ENCODE measurements at regions not wholly inside any gene's neighbourhood (a gene's known extent, or its start where the extent isn't known, plus 50 kb on each side); places are given as distances from the start of the nearest gene placed in this dataset.
"Not testable (repeated sequence)": the region's sequence is repeated elsewhere in the genome, so short reads cannot be mapped to it uniquely, and the experiment has no call there.

DNA sequence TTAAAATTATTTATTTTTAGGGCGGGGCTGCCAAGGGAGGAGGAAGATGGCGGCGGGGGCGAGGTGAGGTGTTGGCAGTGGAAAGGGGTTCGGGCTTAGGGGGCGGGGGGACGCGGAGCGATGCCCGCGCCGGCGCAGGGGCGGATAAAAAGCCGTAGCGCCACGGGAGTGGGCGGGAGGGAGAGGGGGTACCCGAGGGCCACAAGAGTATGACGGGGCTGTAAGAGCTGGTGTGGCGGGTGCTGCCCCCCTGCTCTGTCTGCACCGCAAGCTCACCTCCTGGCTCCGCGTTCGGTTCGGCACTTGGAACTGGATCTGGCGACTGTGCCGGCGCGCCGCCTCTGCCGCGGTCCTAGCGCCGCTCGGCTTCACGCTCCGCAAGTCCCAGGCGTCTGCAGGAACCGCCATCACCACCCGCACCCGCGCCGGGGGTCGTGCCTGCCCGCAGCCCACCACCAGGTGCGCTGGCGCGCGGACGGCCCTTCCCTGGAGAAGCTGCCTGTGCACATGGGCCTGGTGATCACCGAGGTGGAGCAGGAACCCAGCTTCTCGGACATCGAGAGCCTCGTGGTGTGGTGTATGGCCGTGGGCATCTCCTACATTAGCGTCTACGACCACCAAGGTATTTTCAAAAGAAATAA lies 265.2 kb upstream of the SGCG start:
- peak overlapping the region; percentile 38 to 86 (median 66) for H3K4me3 ChIP-seq (ENCODE audit: control insufficient read depth in 1 of 7, extremely low read depth in 1 of 7, insufficient read depth in 4 of 7, low read depth in 2 of 7, low read length in 6 of 7)
- WGBS (ENCODE audit: insufficient coverage): 0% methylated on average over 51 of the region's 58 CpGs
- H3K4me1 ChIP-seq (ENCODE audit: control extremely low read depth in 1 of 4, control insufficient read depth in 4 of 4, insufficient read depth in 4 of 4, low read length in 3 of 4): peaks cover 0 to 10% (median 4%) of the 10 kb centered on the region in 4 experiments
- peaks cover 0 to 2% (median 0%) of the 10 kb centered on the region in 5 experiments for H3K27me3 ChIP-seq (replicated peaks in 2 of 5; ENCODE audit: control insufficient read depth in 4 of 5, insufficient read depth in 5 of 5, low read length in 4 of 5)
- ChIA-PET POLR2A (no interaction called here), CTCF (no interaction called here)
- H3K36me3 ChIP-seq (ENCODE audit: control insufficient read depth in 4 of 4, insufficient read depth in 4 of 4, low read length in 3 of 4): no peaks in the 10 kb centered on the region
- H3K27ac ChIP-seq (ENCODE audit: insufficient read depth in 1 of 2, low read depth in 1 of 2, low read length in 2 of 2, poor library complexity in 1 of 2, severe bottlenecking in 2 of 2): no peak overlapping the region
- peaks cover 0 to 2% (median 0%) of the 10 kb centered on the region in 5 experiments for H3K9me3 ChIP-seq (ENCODE audit: control extremely low read depth in 1 of 5, control insufficient read depth in 4 of 5, insufficient read depth in 2 of 5, low read depth in 1 of 5, low read length in 4 of 5)
- peak; percentile 46 to 90 (median 83) for DNase-seq

DNA sequence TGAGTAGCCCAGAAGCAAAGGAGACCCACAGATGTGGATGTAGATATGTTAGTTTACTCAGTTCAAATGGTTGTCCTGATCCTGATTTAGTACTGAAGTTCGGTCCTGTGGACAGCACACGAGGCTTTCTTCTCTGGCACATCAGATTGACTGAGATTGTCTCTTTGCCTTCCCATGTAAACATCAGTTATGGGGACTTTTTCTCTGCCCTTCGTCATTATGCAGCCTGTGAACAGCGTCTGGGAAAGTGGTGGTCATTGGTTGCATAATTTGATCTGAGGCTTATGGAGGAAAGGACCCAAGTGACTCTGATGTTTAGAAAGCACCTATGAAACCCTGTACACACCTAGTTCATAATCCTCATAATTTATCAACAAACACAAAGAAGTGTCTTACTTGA lies 264.5 kb upstream of the SGCG start:
- 33% methylated on average over 1 of the region's 4 CpGs for WGBS (ENCODE audit: insufficient coverage)
- H3K27ac ChIP-seq (ENCODE audit: insufficient read depth in 1 of 2, low read depth in 1 of 2, low read length in 2 of 2, poor library complexity in 1 of 2, severe bottlenecking in 2 of 2); POLR2A ChIA-PET; H3K27me3 ChIP-seq (replicated peaks in 2 of 5; ENCODE audit: control insufficient read depth in 4 of 5, insufficient read depth in 5 of 5, low read length in 4 of 5); H3K9me3 ChIP-seq (ENCODE audit: control extremely low read depth in 1 of 5, control insufficient read depth in 4 of 5, insufficient read depth in 2 of 5, low read depth in 1 of 5, low read length in 4 of 5); H3K36me3 ChIP-seq (ENCODE audit: control insufficient read depth in 4 of 4, insufficient read depth in 4 of 4, low read length in 3 of 4); CTCF ChIA-PET: not testable (repeated sequence)
- peaks cover 0 to 10% (median 4%) of the 10 kb centered on the region in 4 experiments for H3K4me1 ChIP-seq (ENCODE audit: control extremely low read depth in 1 of 4, control insufficient read depth in 4 of 4, insufficient read depth in 4 of 4, low read length in 3 of 4)
- peak in 1 of 3 donors; percentile 16 for DNase-seq
- H3K4me3 ChIP-seq (ENCODE audit: control insufficient read depth in 1 of 7, extremely low read depth in 1 of 7, insufficient read depth in 4 of 7, low read depth in 2 of 7, low read length in 6 of 7): peak overlapping the region in 2 of 7 experiments; percentile 72 to 86

DNA sequence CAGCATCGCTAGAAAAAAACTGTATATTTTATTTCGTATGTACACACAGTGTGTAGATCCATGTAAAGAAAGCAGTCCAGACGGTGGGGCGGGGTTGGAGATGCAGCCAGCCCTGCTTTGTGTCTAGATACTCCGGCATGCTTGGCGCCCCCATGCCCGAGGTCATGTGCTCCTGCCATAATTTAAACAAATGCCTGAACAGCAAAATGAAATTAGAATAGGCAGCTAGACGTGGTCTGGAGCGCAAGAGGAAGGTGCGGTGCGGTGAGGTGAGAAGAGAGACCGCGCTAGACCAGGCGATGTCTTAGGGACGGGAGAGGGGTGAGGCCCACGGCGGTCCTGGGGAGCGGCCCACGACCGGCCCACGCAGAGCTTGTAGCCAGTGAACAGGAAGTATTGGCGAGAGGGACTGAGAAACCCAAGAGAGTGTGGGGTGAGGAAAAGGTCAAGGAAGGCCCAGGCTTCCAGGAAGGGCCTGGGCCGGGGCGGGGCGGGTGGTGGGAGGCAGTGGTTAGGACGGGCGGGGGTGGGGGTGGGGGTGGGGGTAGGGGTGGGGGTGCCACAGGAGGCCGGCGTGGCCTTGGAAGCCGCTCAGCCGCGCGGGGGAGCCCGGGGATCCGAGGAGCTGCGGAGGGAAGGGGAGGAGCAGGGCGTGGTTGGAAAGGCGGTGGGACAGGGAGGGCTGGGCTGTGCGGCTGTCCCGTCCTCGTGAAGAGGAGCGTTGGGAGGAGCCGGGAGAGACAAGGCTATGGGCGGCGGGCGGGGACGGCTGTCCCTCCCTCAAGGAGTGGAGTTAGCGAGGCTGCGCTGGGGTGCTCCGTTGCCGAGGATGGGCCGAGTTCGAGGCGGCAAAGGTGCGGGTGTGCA lies 254.7 kb upstream of the SGCG start:
- Histone ChIP-seq H3K4me1 (ENCODE audit: control extremely low read depth in 1 of 4, control insufficient read depth in 4 of 4, insufficient read depth in 4 of 4, low read length in 3 of 4) (peaks cover 0 to 17% (median 4%) of the 10 kb centered on the region in 4 experiments), H3K36me3 (ENCODE audit: control insufficient read depth in 4 of 4, insufficient read depth in 4 of 4, low read length in 3 of 4) (no peaks in the 10 kb centered on the region), H3K27ac (ENCODE audit: insufficient read depth in 1 of 2, low read depth in 1 of 2, low read length in 2 of 2, poor library complexity in 1 of 2, severe bottlenecking in 2 of 2) (no peak overlapping the region), H3K9me3 (ENCODE audit: control extremely low read depth in 1 of 5, control insufficient read depth in 4 of 5, insufficient read depth in 2 of 5, low read depth in 1 of 5, low read length in 4 of 5) (peaks cover 0 to 6% (median 0%) of the 10 kb centered on the region in 5 experiments), H3K4me3 (ENCODE audit: control insufficient read depth in 1 of 7, extremely low read depth in 1 of 7, insufficient read depth in 4 of 7, low read depth in 2 of 7, low read length in 6 of 7) (peak overlapping the region in 6 of 7 experiments; percentile 35 to 77 (median 57)), H3K27me3 (replicated peaks in 2 of 5; ENCODE audit: control insufficient read depth in 4 of 5, insufficient read depth in 5 of 5, low read length in 4 of 5) (peaks cover 0 to 6% (median 0%) of the 10 kb centered on the region in 5 experiments)
- CTCF ChIA-PET: no interaction called here
- POLR2A ChIA-PET: no interaction called here
- WGBS (ENCODE audit: insufficient coverage): 4% methylated on average over 39 of the region's 55 CpGs
- peak; percentile 29 to 77 (median 31) for DNase-seq

DNA sequence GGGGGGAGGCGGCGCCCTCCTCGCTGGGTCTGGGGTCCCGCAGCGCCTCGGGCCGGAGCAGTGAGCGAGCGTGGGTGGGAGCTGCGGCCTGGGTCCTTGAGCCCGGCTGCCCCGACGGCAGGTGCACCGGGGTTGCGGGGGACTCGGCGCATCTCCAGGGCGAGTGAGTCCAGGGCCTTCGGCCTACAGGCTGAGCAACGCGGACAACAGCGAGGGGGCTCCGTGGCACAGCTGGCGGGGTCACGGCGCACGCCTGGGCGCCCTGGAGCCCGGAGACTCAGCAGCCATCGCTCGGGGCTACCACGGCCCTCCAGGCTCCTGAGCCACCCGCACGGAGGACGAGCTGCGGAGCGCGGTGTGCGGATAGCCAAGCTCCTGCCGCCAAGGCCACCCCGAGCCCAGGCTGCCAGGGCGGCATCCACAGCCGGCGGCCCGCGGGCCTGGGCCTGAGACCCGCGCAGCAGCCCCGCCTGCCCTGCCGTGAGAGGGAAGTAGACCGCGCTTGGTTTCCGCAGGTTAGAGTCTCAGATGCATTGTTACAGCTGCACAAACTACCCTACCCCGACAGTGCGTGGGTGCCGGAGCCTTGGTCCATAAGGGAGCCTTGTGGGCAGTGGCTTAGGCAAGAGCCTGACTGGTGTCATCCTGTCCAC lies 253.9 kb upstream of the SGCG start:
- ChIA-PET POLR2A (interaction anchor here (0.6 kb wide), 1 partner anchor 280 kb away, joined by 3 read pairs; no protein-coding TSS in a partner anchor), CTCF (no interaction called here)
- H3K36me3 ChIP-seq (ENCODE audit: control insufficient read depth in 4 of 4, insufficient read depth in 4 of 4, low read length in 3 of 4): no peaks in the 10 kb centered on the region
- peak overlapping the region in 6 of 7 experiments; percentile 35 to 77 (median 57) for H3K4me3 ChIP-seq (ENCODE audit: control insufficient read depth in 1 of 7, extremely low read depth in 1 of 7, insufficient read depth in 4 of 7, low read depth in 2 of 7, low read length in 6 of 7)
- peak; percentile 21 to 74 (median 70) for DNase-seq
- 3% methylated on average over 52 of the region's 56 CpGs for WGBS (ENCODE audit: insufficient coverage)
- H3K27ac ChIP-seq (ENCODE audit: insufficient read depth in 1 of 2, low read depth in 1 of 2, low read length in 2 of 2, poor library complexity in 1 of 2, severe bottlenecking in 2 of 2): no peak overlapping the region
- peaks cover 0 to 6% (median 0%) of the 10 kb centered on the region in 5 experiments for H3K27me3 ChIP-seq (replicated peaks in 2 of 5; ENCODE audit: control insufficient read depth in 4 of 5, insufficient read depth in 5 of 5, low read length in 4 of 5)
- peaks cover 0 to 17% (median 4%) of the 10 kb centered on the region in 4 experiments for H3K4me1 ChIP-seq (ENCODE audit: control extremely low read depth in 1 of 4, control insufficient read depth in 4 of 4, insufficient read depth in 4 of 4, low read length in 3 of 4)
- peaks cover 0 to 6% (median 0%) of the 10 kb centered on the region in 5 experiments for H3K9me3 ChIP-seq (ENCODE audit: control extremely low read depth in 1 of 5, control insufficient read depth in 4 of 5, insufficient read depth in 2 of 5, low read depth in 1 of 5, low read length in 4 of 5)

- H3K36me3 ChIP-seq (ENCODE audit: control insufficient read depth in 4 of 4, insufficient read depth in 4 of 4, low read length in 3 of 4); CTCF ChIA-PET; POLR2A ChIA-PET; H3K9me3 ChIP-seq (ENCODE audit: control extremely low read depth in 1 of 5, control insufficient read depth in 4 of 5, insufficient read depth in 2 of 5, low read depth in 1 of 5, low read length in 4 of 5); DNase-seq; H3K27ac ChIP-seq (ENCODE audit: insufficient read depth in 1 of 2, low read depth in 1 of 2, low read length in 2 of 2, poor library complexity in 1 of 2, severe bottlenecking in 2 of 2); H3K27me3 ChIP-seq (replicated peaks in 2 of 5; ENCODE audit: control insufficient read depth in 4 of 5, insufficient read depth in 5 of 5, low read length in 4 of 5); H3K4me3 ChIP-seq (ENCODE audit: control insufficient read depth in 1 of 7, extremely low read depth in 1 of 7, insufficient read depth in 4 of 7, low read depth in 2 of 7, low read length in 6 of 7): not testable (repeated sequence)
- H3K4me1 ChIP-seq (ENCODE audit: control extremely low read depth in 1 of 4, control insufficient read depth in 4 of 4, insufficient read depth in 4 of 4, low read length in 3 of 4): peaks cover 0 to 17% (median 4%) of the 10 kb centered on the region in 4 experiments
- 100% methylated on average over 1 of the region's 4 CpGs for WGBS (ENCODE audit: insufficient coverage)
Observed at GRCh38 chr13:22927845-22928244, 252.9 kb upstream of the SGCG start.

- no peak for DNase-seq
- Histone ChIP-seq H3K9me3 (ENCODE audit: control extremely low read depth in 1 of 5, control insufficient read depth in 4 of 5, insufficient read depth in 2 of 5, low read depth in 1 of 5, low read length in 4 of 5) (peaks cover 0 to 6% (median 0%) of the 10 kb centered on the region in 5 experiments), H3K36me3 (ENCODE audit: control insufficient read depth in 4 of 4, insufficient read depth in 4 of 4, low read length in 3 of 4) (no peaks in the 10 kb centered on the region), H3K4me1 (ENCODE audit: control extremely low read depth in 1 of 4, control insufficient read depth in 4 of 4, insufficient read depth in 4 of 4, low read length in 3 of 4) (peaks cover 0 to 17% (median 4%) of the 10 kb centered on the region in 4 experiments), H3K27ac (ENCODE audit: insufficient read depth in 1 of 2, low read depth in 1 of 2, low read length in 2 of 2, poor library complexity in 1 of 2, severe bottlenecking in 2 of 2) (no peak overlapping the region), H3K27me3 (replicated peaks in 2 of 5; ENCODE audit: control insufficient read depth in 4 of 5, insufficient read depth in 5 of 5, low read length in 4 of 5) (peaks cover 0 to 6% (median 0%) of the 10 kb centered on the region in 5 experiments), H3K4me3 (ENCODE audit: control insufficient read depth in 1 of 7, extremely low read depth in 1 of 7, insufficient read depth in 4 of 7, low read depth in 2 of 7, low read length in 6 of 7) (no peak overlapping the region)
- ChIA-PET CTCF (no interaction called here), POLR2A (no interaction called here)
- 100% methylated on average over 6 of the region's 7 CpGs for WGBS (ENCODE audit: insufficient coverage)
Observed at GRCh38 chr13:22929381-22930126, 251.2 kb upstream of the SGCG start.

All from common myeloid progenitor, CD34-positive (primary cell).